CD14-positive monocyte (primary cell): ENCODE measurements at regions not wholly inside any gene's neighbourhood (a gene's known extent, or its start where the extent isn't known, plus 50 kb on each side); places are given as distances from the start of the nearest gene placed in this dataset.

Experiments
- DNase-seq, 3 donors: peaks; one replicate each; pipeline ENCODE4 v3.0.0-alpha.2; 2011 to 2022
- H2AFZ ChIP-seq: 2 replicates; pipeline ENCODE4 v1.6.0; 2012; ENCODE audit warnings: mild to moderate bottlenecking, low read depth, low read length, inconsistent platforms; ENCODE audit not compliant: insufficient read depth, poor library complexity, severe bottlenecking
- H3K27ac ChIP-seq, 2 donors: 1 replicate in 1 of 2; 2 replicates in 1 of 2; pipeline ENCODE4 v1.5.1; 2012 to 2013; ENCODE audit warnings: low read length in 2 of 2, control low read depth in 1 of 2, inconsistent platforms in 1 of 2, low read depth in 1 of 2, mild to moderate bottlenecking in 1 of 2
- H3K27me3 ChIP-seq, 2 donors: one replicate each; pipeline versions ENCODE4 v1.6.0 to v1.6.1; 2011 to 2013; ENCODE audit warnings: low read length in 2 of 2; ENCODE audit not compliant: control insufficient read depth in 2 of 2, insufficient read depth in 2 of 2
- H3K36me3 ChIP-seq, 2 donors: replicated peaks in 1 of 2; 1 replicate in 1 of 2; 2 replicates in 1 of 2; pipeline versions ENCODE4 v1.5.1 to v1.6.1; 2012 to 2013; ENCODE audit warnings: low read length in 2 of 2, control low read depth in 1 of 2, inconsistent platforms in 1 of 2, mild to moderate bottlenecking in 1 of 2; ENCODE audit not compliant: insufficient read depth in 2 of 2, control insufficient read depth in 1 of 2
- H3K4me1 ChIP-seq, 2 donors: 1 replicate in 1 of 2; 2 replicates in 1 of 2; pipeline versions ENCODE4 v1.5.1 to v1.6.1; 2012 to 2013; ENCODE audit warnings: low read length in 2 of 2, control low read depth in 1 of 2, inconsistent platforms in 1 of 2, mild to moderate bottlenecking in 1 of 2, moderate library complexity in 1 of 2; ENCODE audit not compliant: insufficient read depth in 2 of 2, control insufficient read depth in 1 of 2
- H3K4me2 ChIP-seq: replicated peaks from 2 replicates; pipeline ENCODE3; 2012; ENCODE audit warnings: low read length, moderate library complexity, mild to moderate bottlenecking; ENCODE audit not compliant: poor library complexity, severe bottlenecking; ENCODE audit errors: extremely low read depth
- H3K4me3 ChIP-seq, 3 experiments: fragments of 200-600 bp in 1 of 3; sonication (generic) in 1 of 3; replicated peaks in 1 of 3; 1 replicate in 2 of 3; 2 replicates in 1 of 3; pipeline ENCODE4 v1.5.1; 2011 to 2013; ENCODE audit warnings: low read length in 3 of 3, mild to moderate bottlenecking in 3 of 3, control low read depth in 2 of 3, low read depth in 2 of 3, inconsistent platforms in 1 of 3, moderate library complexity in 1 of 3
- H3K79me2 ChIP-seq: 2 replicates; pipeline ENCODE4 v1.6.0; 2012; ENCODE audit warnings: mild to moderate bottlenecking, control low read depth, inconsistent platforms, low read length, moderate library complexity; ENCODE audit not compliant: insufficient read depth
- H3K9ac ChIP-seq: 2 replicates; pipeline ENCODE4 v1.6.0; 2017; ENCODE audit warnings: low read length, mild to moderate bottlenecking; ENCODE audit not compliant: insufficient read depth, poor library complexity, severe bottlenecking
- H3K9me3 ChIP-seq, 2 donors: replicated peaks in 1 of 2; 1 replicate in 1 of 2; 2 replicates in 1 of 2; pipeline versions ENCODE4 v1.5.1 to v1.6.1; 2012 to 2013; ENCODE audit warnings: low read length in 2 of 2, control low read depth in 1 of 2; ENCODE audit not compliant: control insufficient read depth in 1 of 2, insufficient read depth in 1 of 2
- H4K20me1 ChIP-seq: 2 replicates; pipeline ENCODE4 v1.6.0; 2012; ENCODE audit warnings: mild to moderate bottlenecking, low read length, control low read depth, moderate library complexity; ENCODE audit not compliant: insufficient read depth
- H3K27ac Mint-ChIP-seq, 7 donors: one replicate each; pipeline ENCODE4 v1.8.0; 2020; ENCODE audit warnings: mild to moderate bottlenecking in 7 of 7, mixed read lengths in 7 of 7, moderate library complexity in 6 of 7, inconsistent platforms in 2 of 7
- H3K27me3 Mint-ChIP-seq, 3 donors: one replicate each; pipeline ENCODE4 v1.8.0; 2021 to 2022; ENCODE audit warnings: low read depth in 3 of 3, mild to moderate bottlenecking in 3 of 3, mixed read lengths in 3 of 3, moderate library complexity in 3 of 3, inconsistent platforms in 1 of 3
- H3K36me3 Mint-ChIP-seq, 2 donors: one replicate each; pipeline ENCODE4 v1.8.0; 2020; ENCODE audit warnings: mixed read lengths in 2 of 2, inconsistent platforms in 1 of 2, mild to moderate bottlenecking in 1 of 2
- H3K4me1 Mint-ChIP-seq: one replicate; pipeline ENCODE4 v1.8.0; 2020; ENCODE audit warnings: mild to moderate bottlenecking, mixed read lengths
- H3K4me3 Mint-ChIP-seq, 2 donors: one replicate each; pipeline ENCODE4 v1.8.0; 2020; ENCODE audit warnings: mild to moderate bottlenecking in 2 of 2, mixed read lengths in 2 of 2, moderate library complexity in 1 of 2
- H3K9me3 Mint-ChIP-seq, 7 donors: one replicate each; pipeline ENCODE4 v1.8.0; 2020 to 2022; ENCODE audit warnings: mixed read lengths in 7 of 7, mild to moderate bottlenecking in 6 of 7, moderate library complexity in 6 of 7, inconsistent platforms in 2 of 7
- CTCF ChIP-seq: fragments of 200-600 bp; IDR thresholded peaks from one replicate; pipeline ENCODE4 v1.8.0; 2022; ENCODE audit warnings: antibody characterized with exemption, mild to moderate bottlenecking
- WGBS: methylation state at CpG from one replicate; pipeline ENCODE4 v1.1.5; 2013; ENCODE audit warnings: missing lambda C conversion rate; ENCODE audit not compliant: insufficient coverage; 5-methylcytosine and 5-hydroxymethylcytosine counted together
- intact Hi-C, 2 donors: fragments of 100-400 bp; cut with micrococcal nuclease; formaldehyde crosslinking; loops; one replicate each; pipeline versions ENCODE4 v1.15.0 to v1.15.1; 2023

DNA sequence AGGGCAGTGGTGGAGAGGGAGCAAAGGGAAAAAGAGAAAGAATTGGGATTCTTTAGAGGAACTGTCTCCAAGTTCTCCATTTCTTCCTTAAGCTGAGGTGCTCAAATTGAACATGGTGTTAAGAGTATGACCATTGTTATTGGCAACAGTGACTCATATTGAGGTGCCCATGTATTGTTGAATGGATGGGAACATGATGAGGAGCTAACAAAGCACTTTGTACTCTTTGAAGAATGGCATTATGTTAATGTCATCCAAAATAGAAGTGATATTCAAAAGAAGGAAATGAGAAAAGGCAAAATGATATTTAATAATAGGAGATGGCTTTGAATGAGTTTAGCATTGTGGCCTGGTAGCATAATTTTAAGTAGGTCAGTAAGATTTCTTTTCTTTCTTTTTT lies 261.1 kb downstream of the QKI start:
- DNase-seq: no peak
- peaks cover 14 to 32% (median 22%) of the 10 kb centered on the region in 3 donors for H3K27me3 Mint-ChIP-seq
- Histone ChIP-seq H2AFZ (no peak overlapping the region), H4K20me1 (no peaks in the 10 kb centered on the region), H3K9ac (no peak overlapping the region), H3K27me3 (peaks cover 11 to 12% of the 10 kb centered on the region in 2 donors), H3K9me3 (no peaks in the 10 kb centered on the region), H3K27ac (no peak overlapping the region), H3K4me1 (no peaks in the 10 kb centered on the region), H3K4me2 (no peak overlapping the region), H3K79me2 (no peaks in the 10 kb centered on the region), H3K36me3 (no peaks in the 10 kb centered on the region), H3K4me3 (no peak overlapping the region)
- H3K36me3 Mint-ChIP-seq: no peaks in the 10 kb centered on the region
- H3K4me1 Mint-ChIP-seq: no peaks in the 10 kb centered on the region
- peaks cover 2 to 7% (median 5%) of the 10 kb centered on the region in 7 donors for H3K9me3 Mint-ChIP-seq
- peak overlapping the region in 1 of 2 donors; percentile 58 for H3K4me3 Mint-ChIP-seq
- no peak for TF ChIP-seq CTCF
- no peak overlapping the region for H3K27ac Mint-ChIP-seq
- intact Hi-C loops: no loop called here

DNA sequence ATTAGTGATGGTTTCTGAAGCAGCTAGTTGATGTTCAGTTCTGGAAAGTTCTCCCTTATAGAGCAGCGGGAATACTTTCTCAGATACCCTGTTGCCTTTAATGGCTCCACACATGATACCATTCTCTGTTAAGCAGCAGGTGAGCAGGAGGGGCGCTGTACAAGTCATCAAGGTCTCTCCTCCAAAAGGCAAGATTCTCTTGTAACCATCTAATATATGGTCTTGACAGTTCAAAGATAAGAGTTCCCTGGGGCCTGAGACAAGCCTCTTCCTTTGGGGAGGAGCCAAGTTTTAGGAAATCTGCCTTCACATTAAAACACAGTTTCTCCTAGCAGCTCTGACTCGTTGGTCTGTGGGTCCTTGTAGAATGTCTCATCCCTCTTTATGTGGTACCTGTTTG lies 258.2 kb downstream of the QKI start:
- Mint-ChIP-seq H3K9me3 (peaks cover 2 to 7% (median 5%) of the 10 kb centered on the region in 7 donors), H3K36me3 (peaks cover 0 to 2% of the 10 kb centered on the region in 2 donors), H3K4me3 (no peak overlapping the region), H3K4me1 (peaks cover 4% of the 10 kb centered on the region), H3K27ac (no peak overlapping the region), H3K27me3 (peaks cover 14 to 27% (median 22%) of the 10 kb centered on the region in 3 donors)
- H3K27ac ChIP-seq: no peak overlapping the region
- H3K36me3 ChIP-seq: no peaks in the 10 kb centered on the region
- peaks cover 20 to 22% of the 10 kb centered on the region in 2 donors for H3K4me1 ChIP-seq
- H3K4me3 ChIP-seq: no peak overlapping the region
- H3K9me3 ChIP-seq: no peaks in the 10 kb centered on the region
- H3K4me2 ChIP-seq: no peak overlapping the region
- no peaks in the 10 kb centered on the region for H4K20me1 ChIP-seq
- no peak for DNase-seq
- peaks cover 2 to 3% of the 10 kb centered on the region in 2 donors for H3K27me3 ChIP-seq
- no peaks in the 10 kb centered on the region for H3K79me2 ChIP-seq
- no CpG with 5 or more reads among the region's 3 CpGs for WGBS
- H2AFZ ChIP-seq: no peak overlapping the region
- intact Hi-C loops: no loop called here
- no peak overlapping the region for H3K9ac ChIP-seq
- no peak for TF ChIP-seq CTCF
